ENCODE measurements at regions not wholly inside any gene's neighbourhood (a gene's known extent, or its start where the extent isn't known, plus 50 kb on each side); places are given as distances from the start of the nearest gene placed in this dataset.

DNA sequence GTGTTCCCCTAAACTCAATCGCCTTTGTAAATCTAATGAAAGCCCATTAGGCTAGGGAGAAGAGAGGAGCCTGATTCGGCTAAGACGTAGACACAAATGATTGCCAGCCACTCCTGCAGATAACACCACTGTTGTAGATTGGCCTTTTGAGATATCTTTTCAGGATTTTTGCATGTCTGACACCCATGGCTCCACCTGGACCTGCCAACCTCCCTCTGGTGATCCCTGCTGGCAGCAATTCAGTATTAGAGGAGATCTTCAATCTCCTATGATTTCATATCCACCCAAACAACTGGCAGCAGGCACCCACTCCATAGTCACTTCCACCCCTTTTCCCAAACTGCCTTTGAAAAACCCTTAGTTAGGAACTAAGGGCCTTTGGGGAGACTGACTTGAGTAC lies 191.9 kb upstream of the UBL3 start (continued):
- TF ChIP-seq SIN3A (conservative IDR thresholded peaks at IDR 0.05 in 1 of 2, IDR thresholded peaks at IDR 0.05 in 1 of 2; ENCODE audit: low read depth in 1 of 2, low read length in 2 of 2): no peak
- no peak for TF ChIP-seq TAF1 (IDR thresholded peaks at IDR 0.05; ENCODE audit: low read depth, low read length)
- no peak for TF ChIP-seq SIRT6 (IDR thresholded peaks at IDR 0.05; ENCODE audit: low read length)
- TF ChIP-seq ZNF274 (IDR thresholded peaks at IDR 0.05; ENCODE audit: borderline replicate concordance, extremely low read depth, low read length): no peak
